Medulla oblongata (tissue), 1 donor: ENCODE measurements at regions not wholly inside any gene's neighbourhood (a gene's known extent, or its start where the extent isn't known, plus 50 kb on each side); places are given as distances from the start of the nearest gene placed in this dataset.
"Not testable (repeated sequence)": the region's sequence is repeated elsewhere in the genome, so short reads cannot be mapped to it uniquely, and the experiment has no call there.

ENCODE experiments used
- DNase-seq: peaks from one replicate; pipeline ENCODE4 v3.0.0-alpha.2; 2015; ENCODE audit errors: extremely low spot score

DNA sequence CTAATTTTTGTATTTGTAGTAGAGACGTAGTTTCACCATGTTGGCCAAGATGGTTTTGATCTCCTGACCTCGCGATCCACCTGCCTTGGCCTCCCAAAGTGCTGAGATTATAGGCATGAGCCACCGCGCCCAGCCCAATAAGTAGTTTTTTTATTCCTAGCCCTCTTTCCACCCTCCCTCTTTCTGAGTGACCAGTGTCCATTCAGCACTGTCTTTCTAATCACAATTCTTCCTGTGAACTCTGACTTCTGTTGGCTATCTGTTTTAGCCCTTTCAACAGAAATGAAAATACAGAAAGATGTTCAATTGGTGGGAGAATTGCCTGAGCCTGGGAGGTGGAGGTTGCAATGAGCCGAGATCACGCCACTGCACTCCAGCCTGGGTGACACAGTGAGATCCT is 122.3 kb upstream of the LIFR start:
- peak; percentile 43 for DNase-seq

- peak; percentile 57 for DNase-seq
Observed at GRCh38 chr5:38680094-38680825, 123.8 kb upstream of the LIFR start.

GRCh38 chr5:38681029-38681706 is 124.7 kb upstream of the LIFR start:
- DNase-seq, result peak; percentile 31

- no peak for DNase-seq
Observed at GRCh38 chr5:38681966-38682365, 125.5 kb upstream of the LIFR start.

- DNase-seq, result no peak
Observed at GRCh38 chr5:38686658-38687057, 130.2 kb upstream of the LIFR start.

DNA sequence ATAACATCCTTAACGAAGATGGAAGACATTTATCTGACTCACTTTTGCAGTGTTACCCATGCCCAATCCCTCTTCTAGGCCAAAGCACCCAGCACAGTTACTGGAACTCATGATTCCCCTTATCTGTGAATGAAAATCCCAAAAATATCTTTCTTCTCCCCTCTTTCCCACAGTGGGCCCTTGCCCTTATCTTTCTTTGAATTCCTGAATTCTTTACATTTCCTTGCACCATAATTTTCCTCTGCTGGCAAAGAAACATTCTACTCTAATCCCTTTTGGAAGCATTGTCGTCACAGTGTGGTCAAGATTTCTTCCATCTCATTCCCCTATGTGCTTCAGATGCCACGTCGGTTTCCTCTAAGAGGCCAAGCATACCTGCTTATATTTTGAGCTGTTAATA is 135.9 kb upstream of the LIFR start:
- DNase-seq, result no peak

GRCh38 chr5:38692781-38693527 is 136.5 kb upstream of the LIFR start:
- no peak for DNase-seq

DNA sequence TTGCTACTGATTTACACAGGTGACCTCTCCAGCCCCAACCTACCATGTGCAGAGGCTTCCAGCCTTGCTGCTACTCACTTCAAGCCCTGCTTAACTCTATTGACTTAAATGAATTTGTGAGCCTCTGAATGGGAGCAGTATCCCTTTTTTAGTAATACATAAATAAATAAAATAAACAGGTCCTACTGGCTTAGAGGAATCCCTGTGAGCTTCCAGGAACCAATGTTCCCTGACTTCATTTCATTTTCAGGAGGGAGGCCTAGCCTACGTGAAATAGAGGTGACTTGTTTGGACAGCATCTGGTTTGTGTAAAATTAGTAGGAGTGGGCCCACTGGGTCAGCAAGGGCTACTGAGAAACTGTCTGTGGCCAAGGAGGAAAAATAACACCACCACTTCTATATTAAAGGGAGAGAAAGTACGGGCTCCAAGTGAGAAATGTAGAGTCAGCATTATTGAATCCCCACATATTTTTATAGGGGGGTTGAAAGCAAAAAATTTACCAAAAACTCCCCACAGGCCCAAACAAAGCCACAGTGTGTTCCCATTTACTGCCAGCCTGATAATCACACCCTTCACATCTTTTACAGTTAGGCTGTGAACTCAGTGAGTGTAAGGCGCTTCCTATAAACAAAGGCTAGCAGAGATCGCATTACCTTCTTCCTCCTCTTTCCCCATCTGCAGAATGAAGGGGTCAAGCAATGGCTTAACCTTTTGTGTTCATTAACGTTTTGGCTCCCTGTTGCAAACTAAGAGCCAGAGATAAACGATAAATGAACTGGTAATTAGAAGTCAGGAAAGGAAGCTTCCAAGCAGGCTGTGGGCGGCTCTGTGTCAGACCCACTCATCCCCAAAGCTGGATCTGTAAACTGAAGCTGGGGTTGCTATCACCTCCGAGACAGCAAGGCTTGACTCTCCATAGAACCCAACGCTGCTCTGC is 138.8 kb upstream of the LIFR start:
- no peak for DNase-seq

GRCh38 chr5:38697013-38697412 is 140.6 kb upstream of the LIFR start:
- DNase-seq, result no peak

DNA sequence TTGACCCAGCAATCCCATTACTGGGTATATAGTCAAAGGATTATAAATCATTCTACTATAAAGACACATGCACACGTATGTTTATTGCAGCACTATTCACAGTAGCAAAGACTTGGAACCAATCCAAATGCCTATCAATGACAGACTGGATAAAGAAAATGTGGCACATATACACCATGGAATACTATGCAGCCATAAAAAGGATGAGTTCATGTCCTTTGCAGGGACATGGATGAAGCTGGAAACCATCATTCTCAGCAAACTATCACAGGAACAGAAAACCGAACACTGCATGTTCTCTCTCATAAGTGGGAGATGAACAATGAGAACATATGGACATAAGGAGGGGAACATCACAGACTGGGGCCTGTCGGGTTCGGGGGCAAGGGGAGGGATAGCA is 140.3 kb upstream of the OSMR start:
- not testable (repeated sequence) for DNase-seq

DNA sequence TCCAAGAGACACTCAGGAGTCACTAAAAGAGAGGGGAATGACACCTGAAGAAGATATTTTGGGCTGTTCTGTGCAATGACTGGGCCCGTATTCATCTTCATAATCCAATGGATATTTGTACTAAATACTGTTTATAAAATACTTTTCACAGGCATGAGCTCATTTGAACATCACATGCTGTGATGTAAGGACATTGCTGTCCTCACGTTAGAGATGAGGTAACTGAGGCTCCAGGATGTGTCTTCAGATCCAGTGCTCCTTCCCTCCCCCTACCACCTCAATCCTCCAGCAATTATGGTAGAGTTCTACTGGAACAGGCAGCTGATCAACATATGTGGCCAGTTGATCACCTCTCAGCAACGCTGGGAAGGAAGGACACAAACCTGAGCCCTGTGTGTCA is 139.4 kb upstream of the OSMR start:
- no peak for DNase-seq

DNA sequence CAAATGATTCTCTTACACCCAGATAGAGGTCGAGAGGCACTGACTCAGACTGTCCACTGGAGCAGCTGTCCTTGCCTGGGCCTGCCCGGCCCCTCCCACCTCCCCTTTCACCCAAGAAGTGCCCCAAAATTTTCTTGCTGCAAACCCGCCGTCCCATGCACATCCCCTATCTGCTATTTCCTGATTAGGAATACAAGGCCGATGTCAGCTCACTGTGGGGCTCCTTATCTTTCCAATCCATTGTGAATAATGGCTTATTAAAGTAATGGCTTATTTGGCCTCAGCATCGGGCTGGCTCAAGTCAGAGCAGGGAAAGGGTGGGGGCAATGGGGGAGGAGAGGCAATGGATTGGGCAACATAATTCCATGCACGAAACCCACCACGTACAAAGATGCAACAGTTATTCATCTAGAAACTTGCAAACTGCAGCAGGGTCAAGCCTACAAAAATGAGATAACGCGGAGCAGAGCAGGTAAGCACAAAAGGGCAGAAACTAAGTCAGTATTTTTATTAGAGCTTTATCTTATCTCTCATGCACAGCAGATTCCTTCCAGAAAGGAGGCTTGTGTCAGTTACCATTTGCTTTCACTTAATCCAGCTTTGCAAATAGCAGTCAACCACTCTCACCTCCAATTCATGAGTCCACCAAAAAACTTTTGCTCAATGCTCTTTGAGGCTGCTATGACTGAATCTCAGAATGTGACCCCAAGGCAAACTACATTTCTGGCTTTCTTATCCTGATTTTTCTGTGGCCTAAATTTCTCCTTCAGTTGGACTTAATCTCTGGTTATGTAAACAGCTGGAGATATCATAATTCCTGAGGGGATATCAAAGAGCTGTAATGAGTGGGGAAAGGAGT is 138.2 kb upstream of the OSMR start:
- no peak for DNase-seq

GRCh38 chr5:38709678-38710306 is 136.0 kb upstream of the OSMR start:
- no peak for DNase-seq

DNA sequence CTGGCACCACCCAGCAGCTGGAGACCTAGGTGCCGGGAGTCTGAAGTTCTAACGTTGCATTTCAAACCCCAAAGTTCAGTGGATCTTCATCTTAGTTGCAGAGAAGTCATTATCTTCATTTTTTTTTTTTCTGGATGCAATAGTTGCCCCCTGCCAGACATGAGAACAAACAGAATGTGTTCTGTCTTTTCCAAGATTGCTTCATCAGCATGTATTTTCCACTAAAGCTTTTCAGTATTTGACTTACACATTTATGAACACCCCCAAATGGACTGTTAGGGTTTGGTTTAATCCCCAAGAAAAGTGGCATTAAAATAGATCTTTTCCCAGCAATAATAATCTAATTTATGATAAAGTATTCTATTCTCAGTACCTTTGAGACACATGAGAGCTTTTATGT is 135.2 kb upstream of the OSMR start:
- no peak for DNase-seq

DNA sequence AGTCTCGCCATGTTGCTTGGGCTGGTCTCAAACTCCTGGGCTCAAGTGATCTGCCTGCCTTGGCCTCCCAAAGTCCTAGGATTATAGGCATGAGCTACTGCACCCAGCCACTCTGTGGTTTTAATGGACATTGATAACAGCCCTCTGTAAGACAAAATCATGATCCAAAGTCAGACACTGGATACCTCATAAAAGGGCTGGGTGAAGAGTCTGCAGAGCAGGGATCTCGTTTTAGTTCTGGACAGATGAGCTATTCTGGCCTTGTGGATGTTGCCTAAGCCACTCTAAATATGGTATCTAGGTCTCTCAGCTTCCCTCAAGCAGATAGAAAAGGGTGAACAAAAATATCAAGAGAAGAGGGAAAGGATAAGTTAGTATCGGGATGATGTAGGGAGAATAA is 133.4 kb upstream of the OSMR start:
- DNase-seq, result no peak

- no peak for DNase-seq
Observed at GRCh38 chr5:38714240-38714639, 131.6 kb upstream of the OSMR start.

DNA sequence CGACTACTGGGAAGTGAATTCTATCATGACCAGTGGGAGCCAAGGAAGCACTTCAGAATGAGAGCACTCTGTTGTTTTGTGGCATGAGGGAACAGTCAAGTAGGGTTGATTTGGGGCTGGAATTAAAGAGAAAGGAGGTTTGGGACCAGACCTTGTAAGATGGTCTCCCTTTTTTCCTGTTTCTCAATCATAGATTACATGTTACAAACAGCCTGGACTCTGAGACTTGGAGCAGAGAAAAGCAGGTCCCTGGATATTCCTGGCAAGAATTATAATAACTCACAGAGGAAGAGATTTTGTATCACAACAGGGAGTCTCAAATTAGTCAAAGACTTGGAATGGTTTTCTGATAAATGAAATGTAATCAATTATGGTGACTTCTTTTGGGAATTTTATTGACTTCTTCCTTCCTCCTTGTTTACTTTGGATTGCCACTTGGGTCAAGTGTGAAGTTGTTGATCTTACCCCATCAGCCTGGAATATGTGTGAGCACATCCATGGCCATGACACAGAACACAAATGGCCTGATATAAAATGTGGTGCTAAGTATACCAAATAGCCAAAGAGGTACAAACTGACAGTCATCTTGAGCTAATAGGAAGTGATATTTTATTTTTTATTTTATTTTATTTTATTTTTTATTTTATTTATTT is 131.0 kb upstream of the OSMR start:
- DNase-seq, result no peak

- peak; percentile 59 for DNase-seq
Observed at GRCh38 chr5:38715696-38716095, 130.1 kb upstream of the OSMR start.

- DNase-seq, result no peak
Observed at GRCh38 chr5:38716516-38716915, 129.3 kb upstream of the OSMR start.
